ENCODE measurements at regions not wholly inside any gene's neighbourhood (a gene's known extent, or its start where the extent isn't known, plus 50 kb on each side); places are given as distances from the start of the nearest gene placed in this dataset.
A peak's percentile ranks its signal among the peaks of the same experiment; 100 is the strongest.

DNA sequence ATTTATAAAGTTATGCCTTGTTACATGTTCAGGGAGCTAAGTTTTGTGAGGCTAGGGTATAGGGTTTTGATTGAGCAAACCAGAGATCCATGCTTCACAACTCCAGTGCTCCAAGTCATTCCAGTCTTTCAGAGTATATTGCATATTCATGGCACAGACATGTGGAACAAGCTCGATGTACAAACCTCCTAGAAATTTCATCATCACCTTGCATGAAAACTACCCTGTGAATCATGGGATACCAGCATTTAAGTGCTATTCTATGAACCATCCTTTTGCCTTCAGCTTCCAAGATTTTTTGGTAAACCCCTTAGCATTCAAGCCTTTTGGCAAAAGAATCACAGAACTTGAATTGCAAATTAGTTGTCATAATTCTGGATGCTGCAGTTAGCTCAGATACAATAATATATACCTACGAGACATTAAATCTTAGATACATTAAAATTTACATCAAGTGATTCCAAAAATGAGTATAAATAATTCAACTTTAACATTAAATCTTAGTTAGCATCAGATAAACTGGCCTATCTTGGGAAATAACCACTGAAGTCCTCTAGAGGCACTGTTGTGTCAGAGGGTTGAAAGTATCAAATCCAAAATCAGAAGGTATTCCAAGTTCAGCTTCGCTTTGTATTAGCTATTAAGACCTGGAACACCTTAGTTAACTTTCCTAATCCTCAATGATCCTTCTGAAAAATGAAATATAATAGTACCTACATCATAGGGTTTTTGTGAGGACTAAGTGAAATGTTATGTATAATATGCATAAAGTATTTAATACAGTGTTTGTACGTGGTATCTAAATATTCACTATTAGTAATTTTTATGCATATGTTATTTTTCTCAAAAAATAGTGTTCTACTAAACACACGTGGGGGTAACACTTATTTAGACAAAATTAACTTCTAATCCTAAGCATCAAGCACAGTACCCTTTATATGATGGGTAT lies 55.5 kb upstream of the CABCOCO1 start:
- TF ChIP-seq, protein P1, sequence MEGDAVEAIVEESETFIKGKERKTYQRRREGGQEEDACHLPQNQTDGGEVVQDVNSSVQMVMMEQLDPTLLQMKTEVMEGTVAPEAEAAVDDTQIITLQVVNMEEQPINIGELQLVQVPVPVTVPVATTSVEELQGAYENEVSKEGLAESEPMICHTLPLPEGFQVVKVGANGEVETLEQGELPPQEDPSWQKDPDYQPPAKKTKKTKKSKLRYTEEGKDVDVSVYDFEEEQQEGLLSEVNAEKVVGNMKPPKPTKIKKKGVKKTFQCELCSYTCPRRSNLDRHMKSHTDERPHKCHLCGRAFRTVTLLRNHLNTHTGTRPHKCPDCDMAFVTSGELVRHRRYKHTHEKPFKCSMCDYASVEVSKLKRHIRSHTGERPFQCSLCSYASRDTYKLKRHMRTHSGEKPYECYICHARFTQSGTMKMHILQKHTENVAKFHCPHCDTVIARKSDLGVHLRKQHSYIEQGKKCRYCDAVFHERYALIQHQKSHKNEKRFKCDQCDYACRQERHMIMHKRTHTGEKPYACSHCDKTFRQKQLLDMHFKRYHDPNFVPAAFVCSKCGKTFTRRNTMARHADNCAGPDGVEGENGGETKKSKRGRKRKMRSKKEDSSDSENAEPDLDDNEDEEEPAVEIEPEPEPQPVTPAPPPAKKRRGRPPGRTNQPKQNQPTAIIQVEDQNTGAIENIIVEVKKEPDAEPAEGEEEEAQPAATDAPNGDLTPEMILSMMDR (conservative IDR thresholded peaks at IDR 0.05; ENCODE audit: low read depth, low read length), result peak; percentile 99
- no peak for TF ChIP-seq EZH2 (IDR thresholded peaks at IDR 0.05; ENCODE audit: low read length, unreplicated experiment)

Data from PC-3 (cell line).